Type B pancreatic cell (in vitro differentiated cells): ENCODE measurements at regions not wholly inside any gene's neighbourhood (a gene's known extent, or its start where the extent isn't known, plus 50 kb on each side); places are given as distances from the start of the nearest gene placed in this dataset.

ENCODE experiments used
- DNase-seq: peaks from one replicate; pipeline ENCODE4 v3.0.0; 2021; ENCODE audit warnings: mixed read lengths; ENCODE audit not compliant: unreplicated experiment; ENCODE audit errors: extremely low spot score
- H3K27ac Mint-ChIP-seq: 2 replicates; pipeline ENCODE4 v1.8.0; 2021; ENCODE audit warnings: mild to moderate bottlenecking, mixed read lengths
- H3K27me3 Mint-ChIP-seq: 2 replicates; pipeline ENCODE4 v1.8.0; 2021; ENCODE audit warnings: mixed read lengths
- H3K36me3 Mint-ChIP-seq: 2 replicates; pipeline ENCODE4 v1.8.0; 2021; ENCODE audit warnings: mixed read lengths
- H3K4me1 Mint-ChIP-seq: one replicate; pipeline ENCODE4 v1.8.0; 2021; ENCODE audit warnings: mixed read lengths; ENCODE audit not compliant: unreplicated experiment
- H3K4me3 Mint-ChIP-seq: 2 replicates; pipeline ENCODE4 v1.8.0; 2021; ENCODE audit warnings: mild to moderate bottlenecking, mixed read lengths
- H3K9me3 Mint-ChIP-seq: 2 replicates; pipeline ENCODE4 v1.8.0; 2021; ENCODE audit warnings: mixed read lengths
- TF ChIP-seq, protein P1 (sequence below): fragments of 200-600 bp; sonication (generic); conservative IDR thresholded peaks from 2 replicates; pipeline ENCODE4 v1.5.0; 2021; ENCODE audit warnings: antibody characterized with exemption, mild to moderate bottlenecking

DNA sequence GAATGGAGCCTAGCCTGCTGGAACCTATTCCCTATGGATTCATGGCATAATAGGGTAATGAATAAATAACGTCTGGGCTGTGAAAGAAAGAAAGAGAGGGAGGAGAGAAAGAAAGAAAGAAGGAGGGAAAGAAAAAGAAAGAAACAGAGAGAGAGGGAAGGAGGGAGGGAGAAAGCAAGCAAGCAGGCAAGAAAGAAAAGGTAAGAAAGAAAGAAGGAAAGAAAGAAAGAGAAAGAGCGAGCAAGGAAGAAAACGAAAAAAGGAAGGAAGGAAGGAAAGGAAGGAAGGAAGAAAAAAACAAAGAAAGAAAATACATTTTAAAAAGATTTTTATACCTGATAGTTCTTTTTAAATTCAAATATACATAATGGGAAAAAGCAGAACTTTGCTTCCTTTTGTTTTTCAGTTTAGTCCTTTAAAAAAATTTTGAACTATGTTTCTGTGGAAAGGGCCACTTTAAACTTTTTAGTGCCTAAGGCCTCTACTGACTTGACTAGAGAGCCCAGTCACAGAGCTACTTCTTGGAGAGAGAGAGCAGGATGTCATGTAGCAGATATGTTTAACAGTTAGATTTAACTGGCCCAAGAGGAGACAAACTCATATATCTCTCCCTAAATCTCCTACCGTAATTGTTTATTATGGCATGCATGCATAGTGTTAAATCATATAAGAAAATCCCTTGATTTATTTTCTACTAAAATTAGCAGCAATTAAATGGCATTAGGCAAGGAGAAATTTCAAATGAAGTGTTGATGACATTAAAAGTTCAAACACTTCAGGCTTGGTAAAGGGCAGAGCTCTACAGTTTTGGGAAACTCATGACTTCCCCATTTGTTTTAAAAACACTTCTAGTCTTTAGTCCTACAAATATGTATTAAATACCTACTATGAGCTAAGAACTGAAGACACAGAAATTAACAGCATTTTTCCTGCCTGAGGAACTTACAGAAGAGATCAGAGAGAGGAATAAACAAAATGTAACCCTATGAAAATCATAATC lies 305.5 kb downstream of the BCAT1 start:
- Mint-ChIP-seq H3K9me3 (no peaks in the 10 kb centered on the region), H3K36me3 (no peaks in the 10 kb centered on the region), H3K27me3 (peaks cover 16% of the 10 kb centered on the region), H3K4me1 (no peaks in the 10 kb centered on the region), H3K4me3 (no peak overlapping the region), H3K27ac (no peak overlapping the region)
- no peak for DNase-seq
- TF ChIP-seq, protein P1, sequence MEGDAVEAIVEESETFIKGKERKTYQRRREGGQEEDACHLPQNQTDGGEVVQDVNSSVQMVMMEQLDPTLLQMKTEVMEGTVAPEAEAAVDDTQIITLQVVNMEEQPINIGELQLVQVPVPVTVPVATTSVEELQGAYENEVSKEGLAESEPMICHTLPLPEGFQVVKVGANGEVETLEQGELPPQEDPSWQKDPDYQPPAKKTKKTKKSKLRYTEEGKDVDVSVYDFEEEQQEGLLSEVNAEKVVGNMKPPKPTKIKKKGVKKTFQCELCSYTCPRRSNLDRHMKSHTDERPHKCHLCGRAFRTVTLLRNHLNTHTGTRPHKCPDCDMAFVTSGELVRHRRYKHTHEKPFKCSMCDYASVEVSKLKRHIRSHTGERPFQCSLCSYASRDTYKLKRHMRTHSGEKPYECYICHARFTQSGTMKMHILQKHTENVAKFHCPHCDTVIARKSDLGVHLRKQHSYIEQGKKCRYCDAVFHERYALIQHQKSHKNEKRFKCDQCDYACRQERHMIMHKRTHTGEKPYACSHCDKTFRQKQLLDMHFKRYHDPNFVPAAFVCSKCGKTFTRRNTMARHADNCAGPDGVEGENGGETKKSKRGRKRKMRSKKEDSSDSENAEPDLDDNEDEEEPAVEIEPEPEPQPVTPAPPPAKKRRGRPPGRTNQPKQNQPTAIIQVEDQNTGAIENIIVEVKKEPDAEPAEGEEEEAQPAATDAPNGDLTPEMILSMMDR: no peak

DNA sequence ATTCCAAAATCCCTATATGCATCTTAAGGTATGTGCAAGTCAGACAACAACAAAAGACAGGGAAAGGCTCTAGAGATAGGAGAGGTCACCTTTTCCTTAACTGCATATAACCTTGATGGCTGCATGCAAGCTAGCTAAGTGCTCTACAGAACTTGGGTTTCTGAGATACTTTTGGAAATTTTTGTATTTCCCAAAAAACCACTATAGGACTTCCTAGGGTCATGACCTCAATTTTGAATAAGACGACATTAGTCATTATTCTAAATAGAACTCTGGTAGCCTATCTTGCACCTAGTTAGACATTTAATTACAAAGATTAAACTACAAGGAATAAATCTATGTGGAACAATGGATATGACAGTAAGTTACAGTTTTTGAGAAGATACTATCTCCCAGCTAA lies 309.3 kb downstream of the BCAT1 start:
- DNase-seq: no peak
- Mint-ChIP-seq H3K36me3 (no peaks in the 10 kb centered on the region), H3K9me3 (no peaks in the 10 kb centered on the region), H3K27ac (no peak overlapping the region), H3K27me3 (peaks cover 17% of the 10 kb centered on the region), H3K4me3 (no peak overlapping the region), H3K4me1 (no peaks in the 10 kb centered on the region)
- TF ChIP-seq, protein P1: no peak

DNA sequence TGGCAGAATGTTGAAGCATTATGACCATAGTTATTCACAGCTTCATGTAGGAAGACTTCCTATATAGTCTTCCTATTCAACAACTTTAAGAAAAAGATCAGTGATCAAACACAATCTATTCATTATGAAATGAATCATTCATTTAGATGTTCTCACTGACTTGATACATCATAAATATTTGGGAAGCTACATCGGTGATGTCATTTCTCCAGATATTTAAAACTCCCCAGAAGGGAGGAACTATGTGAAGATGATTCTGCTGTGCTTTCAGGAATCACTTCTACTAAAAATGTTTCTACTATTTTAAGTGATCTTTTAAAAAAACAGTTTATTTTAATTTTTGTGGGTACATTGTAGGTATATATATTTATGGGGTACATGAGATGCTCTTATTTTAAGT lies 316.4 kb downstream of the BCAT1 start:
- Mint-ChIP-seq H3K4me3 (no peak overlapping the region), H3K9me3 (peaks cover 5% of the 10 kb centered on the region), H3K36me3 (peaks cover 9% of the 10 kb centered on the region), H3K27ac (no peak overlapping the region), H3K27me3 (peaks cover 12% of the 10 kb centered on the region), H3K4me1 (no peaks in the 10 kb centered on the region)
- no peak for DNase-seq
- TF ChIP-seq, protein P1: no peak

DNA sequence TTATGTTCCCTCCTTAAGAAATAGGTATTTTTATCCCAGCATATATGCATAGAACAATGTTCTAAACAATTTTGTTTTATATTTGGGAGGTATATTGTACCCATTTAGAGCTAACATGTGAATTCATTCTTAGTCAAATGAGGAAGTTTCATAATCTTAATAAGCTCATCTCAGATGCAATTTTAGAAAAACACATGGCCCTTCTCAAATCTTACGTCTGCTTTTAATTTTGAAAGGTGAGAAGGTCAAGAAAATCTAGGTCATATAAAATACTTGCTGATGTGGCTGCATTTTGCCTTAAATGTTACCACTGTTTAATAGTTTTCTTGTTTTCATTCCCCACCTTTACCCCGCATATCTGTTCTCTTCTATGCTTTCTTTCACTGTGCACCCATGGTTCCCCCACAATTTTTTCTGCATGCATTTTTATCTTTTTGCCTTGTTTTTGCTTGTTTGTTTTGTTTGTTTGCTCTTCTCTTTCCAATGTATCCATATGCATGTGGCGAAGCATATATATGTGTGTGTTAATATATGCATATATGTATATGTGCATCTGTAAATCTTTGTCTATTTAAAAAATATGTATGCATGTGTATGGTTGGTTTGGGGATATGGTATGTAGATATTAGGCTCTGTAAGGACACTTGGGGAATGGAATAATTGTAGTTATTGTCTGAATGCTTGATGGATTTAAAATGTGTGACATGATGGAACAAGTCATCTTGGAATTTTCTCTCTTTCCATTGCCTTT lies 317.1 kb downstream of the BCAT1 start:
- peaks cover 5% of the 10 kb centered on the region for H3K9me3 Mint-ChIP-seq
- no peak for DNase-seq
- TF ChIP-seq, protein P1: no peak
- H3K27me3 Mint-ChIP-seq: peaks cover 11% of the 10 kb centered on the region
- no peak overlapping the region for H3K4me3 Mint-ChIP-seq
- H3K27ac Mint-ChIP-seq: no peak overlapping the region
- H3K4me1 Mint-ChIP-seq: no peaks in the 10 kb centered on the region
- peaks cover 9% of the 10 kb centered on the region for H3K36me3 Mint-ChIP-seq

DNA sequence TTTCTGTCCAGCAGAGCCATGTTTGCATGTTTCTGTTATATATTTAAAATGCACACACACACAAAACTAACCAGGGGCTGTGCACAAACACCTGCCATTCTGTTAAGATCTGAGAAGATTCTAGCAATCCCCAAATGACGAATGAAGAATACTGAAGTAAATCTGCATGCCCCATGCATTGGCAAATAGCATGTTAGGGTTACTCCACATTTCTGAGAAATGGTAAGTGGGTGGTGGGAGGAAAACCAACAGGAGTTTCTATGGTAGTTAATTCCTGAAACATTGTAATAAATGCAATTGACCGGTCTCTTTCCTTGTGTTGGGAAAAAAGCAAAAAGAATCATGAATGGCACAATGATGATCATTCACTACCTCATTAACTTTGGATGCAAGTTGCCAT lies 318.0 kb downstream of the BCAT1 start:
- peaks cover 8% of the 10 kb centered on the region for H3K27me3 Mint-ChIP-seq
- no peaks in the 10 kb centered on the region for H3K4me1 Mint-ChIP-seq
- H3K4me3 Mint-ChIP-seq: no peak overlapping the region

More for the DNA sequence above, 318.0 kb downstream of the BCAT1 start:
- Mint-ChIP-seq H3K36me3 (peaks cover 12% of the 10 kb centered on the region), H3K9me3 (peaks cover 5% of the 10 kb centered on the region), H3K27ac (no peak overlapping the region)
- no peak for DNase-seq
- TF ChIP-seq, protein P1: no peak
